GM21786 (cell line): ENCODE measurements at regions not wholly inside any gene's neighbourhood (a gene's known extent, or its start where the extent isn't known, plus 50 kb on each side); places are given as distances from the start of the nearest gene placed in this dataset.
"Not testable (repeated sequence)": the region's sequence is repeated elsewhere in the genome, so short reads cannot be mapped to it uniquely, and the experiment has no call there.

Experiments used
- ATAC-seq: cut with Tn5 transposase; IDR thresholded peaks from one replicate; pipeline ENCODE4 v1.9.1; 2021; ENCODE audit not compliant: unreplicated experiment

GRCh38 chr2:763766-764525 lies 86.7 kb upstream of the TMEM18 start:
- no peak for ATAC-seq

- no peak for ATAC-seq
Observed at GRCh38 chr2:762646-763045, 85.4 kb upstream of the TMEM18 start.

- no peak for ATAC-seq
Observed at GRCh38 chr2:761384-761783, 84.2 kb upstream of the TMEM18 start.

- ATAC-seq = no peak
Observed at GRCh38 chr2:760001-760400, 82.8 kb upstream of the TMEM18 start.

GRCh38 chr2:758073-758820 lies 81.0 kb upstream of the TMEM18 start:
- no peak for ATAC-seq

- ATAC-seq = no peak
Observed at GRCh38 chr2:753123-753522, 75.9 kb upstream of the TMEM18 start.

- no peak for ATAC-seq
Observed at GRCh38 chr2:751474-751873, 74.3 kb upstream of the TMEM18 start.

GRCh38 chr2:750628-751027 lies 73.4 kb upstream of the TMEM18 start:
- no peak for ATAC-seq

- no peak for ATAC-seq
Observed at GRCh38 chr2:747762-748351, 70.7 kb upstream of the TMEM18 start.

- ATAC-seq = no peak
Observed at GRCh38 chr2:746697-747096, 69.5 kb upstream of the TMEM18 start.

- no peak for ATAC-seq
Observed at GRCh38 chr2:744088-744487, 66.9 kb upstream of the TMEM18 start.

GRCh38 chr2:742221-742620 lies 65.0 kb upstream of the TMEM18 start:
- no peak for ATAC-seq

- ATAC-seq = no peak
Observed at GRCh38 chr2:741195-741496, 63.9 kb upstream of the TMEM18 start.

GRCh38 chr2:740322-741194 lies 63.4 kb upstream of the TMEM18 start:
- not testable (repeated sequence) for ATAC-seq

- ATAC-seq = not testable (repeated sequence)
Observed at GRCh38 chr2:739864-740321, 62.7 kb upstream of the TMEM18 start.

- ATAC-seq = no peak
Observed at GRCh38 chr2:736939-737338, 59.7 kb upstream of the TMEM18 start.

GRCh38 chr2:735670-736218 lies 58.5 kb upstream of the TMEM18 start:
- peak; percentile 85 for ATAC-seq

- no peak for ATAC-seq
Observed at GRCh38 chr2:734496-734895, 57.3 kb upstream of the TMEM18 start.

- ATAC-seq = no peak
Observed at GRCh38 chr2:733495-733894, 56.3 kb upstream of the TMEM18 start.

- ATAC-seq = no peak
Observed at GRCh38 chr2:733001-733400, 55.8 kb upstream of the TMEM18 start.

- no peak for ATAC-seq
Observed at GRCh38 chr2:731711-732110, 54.5 kb upstream of the TMEM18 start.
